ENCODE measurements at regions not wholly inside any gene's neighbourhood (a gene's known extent, or its start where the extent isn't known, plus 50 kb on each side); places are given as distances from the start of the nearest gene placed in this dataset.

DNA sequence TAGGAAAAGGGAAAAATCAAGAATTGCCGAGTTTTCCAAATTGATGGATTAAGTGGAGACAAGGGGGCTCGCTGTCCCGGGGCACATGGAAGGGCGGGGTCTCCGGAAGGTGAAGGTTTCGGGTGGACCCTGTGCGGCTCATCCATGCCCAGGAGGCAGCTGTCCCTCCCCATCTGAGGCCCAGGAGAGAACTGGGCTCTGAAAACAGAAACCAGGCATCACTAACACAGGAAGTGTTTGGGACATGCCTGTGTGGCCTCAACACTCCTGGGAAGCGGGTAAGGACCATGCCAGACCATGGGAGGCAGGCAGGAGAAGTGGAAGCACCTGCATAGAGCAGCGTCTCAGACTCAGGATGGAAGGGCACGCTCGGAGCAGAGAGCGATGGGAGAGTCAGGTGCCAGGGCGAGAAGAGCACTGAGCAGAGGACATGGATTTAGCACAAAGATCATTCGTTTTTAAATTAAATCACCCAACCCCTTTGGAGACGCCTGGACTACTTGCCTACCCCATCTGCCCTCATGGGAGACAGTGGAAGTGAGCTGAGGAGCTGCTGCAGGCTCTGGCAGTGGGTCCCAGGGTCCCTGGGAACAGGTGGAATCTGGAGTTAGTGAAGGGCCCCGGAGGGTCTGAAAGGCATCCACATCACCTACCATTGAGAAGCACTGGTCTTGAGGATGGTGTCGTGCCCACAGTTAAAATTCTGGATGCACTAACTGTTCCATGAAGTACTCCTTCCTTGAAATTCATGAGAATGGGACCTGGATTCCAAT is 183.2 kb upstream of the SOX1 start:
- no peak for TF ChIP-seq HNF4G (IDR thresholded peaks at IDR 0.05)
- TF ChIP-seq, protein P1, sequence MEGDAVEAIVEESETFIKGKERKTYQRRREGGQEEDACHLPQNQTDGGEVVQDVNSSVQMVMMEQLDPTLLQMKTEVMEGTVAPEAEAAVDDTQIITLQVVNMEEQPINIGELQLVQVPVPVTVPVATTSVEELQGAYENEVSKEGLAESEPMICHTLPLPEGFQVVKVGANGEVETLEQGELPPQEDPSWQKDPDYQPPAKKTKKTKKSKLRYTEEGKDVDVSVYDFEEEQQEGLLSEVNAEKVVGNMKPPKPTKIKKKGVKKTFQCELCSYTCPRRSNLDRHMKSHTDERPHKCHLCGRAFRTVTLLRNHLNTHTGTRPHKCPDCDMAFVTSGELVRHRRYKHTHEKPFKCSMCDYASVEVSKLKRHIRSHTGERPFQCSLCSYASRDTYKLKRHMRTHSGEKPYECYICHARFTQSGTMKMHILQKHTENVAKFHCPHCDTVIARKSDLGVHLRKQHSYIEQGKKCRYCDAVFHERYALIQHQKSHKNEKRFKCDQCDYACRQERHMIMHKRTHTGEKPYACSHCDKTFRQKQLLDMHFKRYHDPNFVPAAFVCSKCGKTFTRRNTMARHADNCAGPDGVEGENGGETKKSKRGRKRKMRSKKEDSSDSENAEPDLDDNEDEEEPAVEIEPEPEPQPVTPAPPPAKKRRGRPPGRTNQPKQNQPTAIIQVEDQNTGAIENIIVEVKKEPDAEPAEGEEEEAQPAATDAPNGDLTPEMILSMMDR (IDR thresholded peaks at IDR 0.05; ENCODE audit: low read depth, low read length, missing input control), result no peak
- no peak for TF ChIP-seq YY1 (IDR thresholded peaks at IDR 0.05)
- TF ChIP-seq, protein P2, sequence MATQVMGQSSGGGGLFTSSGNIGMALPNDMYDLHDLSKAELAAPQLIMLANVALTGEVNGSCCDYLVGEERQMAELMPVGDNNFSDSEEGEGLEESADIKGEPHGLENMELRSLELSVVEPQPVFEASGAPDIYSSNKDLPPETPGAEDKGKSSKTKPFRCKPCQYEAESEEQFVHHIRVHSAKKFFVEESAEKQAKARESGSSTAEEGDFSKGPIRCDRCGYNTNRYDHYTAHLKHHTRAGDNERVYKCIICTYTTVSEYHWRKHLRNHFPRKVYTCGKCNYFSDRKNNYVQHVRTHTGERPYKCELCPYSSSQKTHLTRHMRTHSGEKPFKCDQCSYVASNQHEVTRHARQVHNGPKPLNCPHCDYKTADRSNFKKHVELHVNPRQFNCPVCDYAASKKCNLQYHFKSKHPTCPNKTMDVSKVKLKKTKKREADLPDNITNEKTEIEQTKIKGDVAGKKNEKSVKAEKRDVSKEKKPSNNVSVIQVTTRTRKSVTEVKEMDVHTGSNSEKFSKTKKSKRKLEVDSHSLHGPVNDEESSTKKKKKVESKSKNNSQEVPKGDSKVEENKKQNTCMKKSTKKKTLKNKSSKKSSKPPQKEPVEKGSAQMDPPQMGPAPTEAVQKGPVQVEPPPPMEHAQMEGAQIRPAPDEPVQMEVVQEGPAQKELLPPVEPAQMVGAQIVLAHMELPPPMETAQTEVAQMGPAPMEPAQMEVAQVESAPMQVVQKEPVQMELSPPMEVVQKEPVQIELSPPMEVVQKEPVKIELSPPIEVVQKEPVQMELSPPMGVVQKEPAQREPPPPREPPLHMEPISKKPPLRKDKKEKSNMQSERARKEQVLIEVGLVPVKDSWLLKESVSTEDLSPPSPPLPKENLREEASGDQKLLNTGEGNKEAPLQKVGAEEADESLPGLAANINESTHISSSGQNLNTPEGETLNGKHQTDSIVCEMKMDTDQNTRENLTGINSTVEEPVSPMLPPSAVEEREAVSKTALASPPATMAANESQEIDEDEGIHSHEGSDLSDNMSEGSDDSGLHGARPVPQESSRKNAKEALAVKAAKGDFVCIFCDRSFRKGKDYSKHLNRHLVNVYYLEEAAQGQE (IDR thresholded peaks at IDR 0.05), result no peak
- TF ChIP-seq, protein P3, sequence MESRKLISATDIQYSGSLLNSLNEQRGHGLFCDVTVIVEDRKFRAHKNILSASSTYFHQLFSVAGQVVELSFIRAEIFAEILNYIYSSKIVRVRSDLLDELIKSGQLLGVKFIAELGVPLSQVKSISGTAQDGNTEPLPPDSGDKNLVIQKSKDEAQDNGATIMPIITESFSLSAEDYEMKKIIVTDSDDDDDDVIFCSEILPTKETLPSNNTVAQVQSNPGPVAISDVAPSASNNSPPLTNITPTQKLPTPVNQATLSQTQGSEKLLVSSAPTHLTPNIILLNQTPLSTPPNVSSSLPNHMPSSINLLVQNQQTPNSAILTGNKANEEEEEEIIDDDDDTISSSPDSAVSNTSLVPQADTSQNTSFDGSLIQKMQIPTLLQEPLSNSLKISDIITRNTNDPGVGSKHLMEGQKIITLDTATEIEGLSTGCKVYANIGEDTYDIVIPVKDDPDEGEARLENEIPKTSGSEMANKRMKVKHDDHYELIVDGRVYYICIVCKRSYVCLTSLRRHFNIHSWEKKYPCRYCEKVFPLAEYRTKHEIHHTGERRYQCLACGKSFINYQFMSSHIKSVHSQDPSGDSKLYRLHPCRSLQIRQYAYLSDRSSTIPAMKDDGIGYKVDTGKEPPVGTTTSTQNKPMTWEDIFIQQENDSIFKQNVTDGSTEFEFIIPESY (IDR thresholded peaks at IDR 0.05), result no peak
- TF ChIP-seq, protein P4, sequence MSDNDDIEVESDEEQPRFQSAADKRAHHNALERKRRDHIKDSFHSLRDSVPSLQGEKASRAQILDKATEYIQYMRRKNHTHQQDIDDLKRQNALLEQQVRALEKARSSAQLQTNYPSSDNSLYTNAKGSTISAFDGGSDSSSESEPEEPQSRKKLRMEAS (IDR thresholded peaks at IDR 0.05), result no peak
- TF ChIP-seq SP1 (IDR thresholded peaks at IDR 0.05), result no peak

Data from liver (tissue), 3 donors.